Epithelial cell of prostate (primary cell): ENCODE measurements at regions not wholly inside any gene's neighbourhood (a gene's known extent, or its start where the extent isn't known, plus 50 kb on each side); places are given as distances from the start of the nearest gene placed in this dataset.

Experiments used
- DNase-seq: peaks from one replicate; pipeline ENCODE4 v3.0.0-alpha.2; 2011; ENCODE audit warnings: low read depth, low spot score
- H3K27ac ChIP-seq: fragments of 450-650 bp; 2 replicates; pipeline ENCODE4 v1.5.1; 2017; ENCODE audit warnings: mild to moderate bottlenecking

- DNase-seq, result no peak
Observed at GRCh38 chr4:62940229-62940628, 1469.0 kb downstream of the TECRL start.

DNA sequence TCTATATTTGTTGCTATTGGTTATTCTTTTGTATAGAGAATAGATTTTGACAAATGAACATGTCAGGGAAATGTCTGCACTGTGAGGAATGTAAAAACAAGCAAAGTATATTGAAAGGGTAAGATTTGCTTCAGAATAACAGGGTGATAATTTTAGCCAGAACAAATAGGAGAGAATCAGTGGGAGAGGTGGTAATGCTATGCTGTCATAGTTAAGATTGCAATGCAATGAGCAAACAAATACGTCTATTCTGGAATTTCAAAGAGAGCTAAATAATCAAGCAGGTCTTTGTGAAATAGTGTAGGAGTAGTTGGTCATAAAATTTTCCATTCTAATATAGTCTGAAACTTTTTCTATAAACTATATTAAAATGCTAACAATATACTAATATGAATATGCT, 1478.4 kb downstream of the TECRL start:
- no peak for DNase-seq
- H3K27ac ChIP-seq, result no peak overlapping the region

More at GRCh38 chr4:62940229-62940628, 1469.0 kb downstream of the TECRL start:
- no peak overlapping the region for H3K27ac ChIP-seq

DNA sequence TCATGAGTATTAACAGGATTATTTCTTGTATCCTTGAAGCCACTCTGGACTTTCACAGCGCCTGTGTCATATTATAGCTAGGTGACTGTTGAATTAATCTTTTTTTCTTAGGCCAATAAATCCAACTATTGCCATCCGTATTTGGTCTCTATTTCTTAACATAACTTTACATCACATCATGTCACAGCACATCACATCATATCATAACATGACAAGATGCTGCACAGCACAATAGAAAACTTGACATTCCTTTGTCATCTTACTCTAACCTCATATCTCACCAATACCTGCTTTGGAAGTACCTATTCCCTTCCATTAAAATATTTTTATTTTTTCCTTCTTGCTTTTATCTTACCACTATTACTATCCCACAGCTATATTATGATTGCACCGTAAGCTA, 1480.8 kb downstream of the TECRL start:
- no peak overlapping the region for H3K27ac ChIP-seq
- DNase-seq, result no peak

DNA sequence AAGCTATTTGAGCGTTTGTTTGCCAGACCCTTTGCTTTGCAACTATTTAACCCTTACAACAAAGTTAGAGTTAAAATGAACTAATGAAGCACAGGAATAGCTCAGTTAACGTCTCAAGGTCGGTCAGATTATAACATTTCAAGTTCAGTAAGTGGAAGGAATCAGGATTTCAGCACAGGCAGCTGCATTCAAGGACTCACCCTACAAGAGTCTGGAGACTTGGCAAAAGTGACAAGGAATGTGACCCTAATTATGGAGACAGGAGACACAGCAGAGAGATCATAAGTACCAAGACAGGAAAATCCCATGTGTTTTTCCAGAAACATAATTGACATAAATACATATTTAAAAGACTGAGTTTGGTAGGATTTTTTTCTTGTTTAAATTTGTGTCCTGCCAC, 1481.7 kb downstream of the TECRL start:
- no peak overlapping the region for H3K27ac ChIP-seq
- DNase-seq, result no peak

DNA sequence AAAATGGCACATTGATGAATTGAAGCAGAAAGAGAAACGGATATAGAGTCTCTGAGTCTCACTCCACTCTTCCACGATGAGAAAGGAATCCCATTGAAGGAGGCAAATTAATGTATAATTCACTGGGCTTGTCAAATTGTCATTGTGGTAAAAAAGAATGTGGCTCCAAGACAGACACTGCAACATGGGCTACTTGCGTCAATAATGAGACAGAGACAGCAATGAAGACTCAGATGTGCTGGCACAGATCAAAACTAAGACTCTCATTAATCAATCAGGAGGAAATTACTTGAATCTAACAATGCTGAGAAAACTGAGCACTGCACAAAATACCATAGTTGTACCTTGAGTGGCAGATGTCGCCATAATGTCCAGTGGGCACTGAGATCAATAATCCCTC, 1485.5 kb downstream of the TECRL start:
- no peak for DNase-seq
- no peak overlapping the region for H3K27ac ChIP-seq

DNA sequence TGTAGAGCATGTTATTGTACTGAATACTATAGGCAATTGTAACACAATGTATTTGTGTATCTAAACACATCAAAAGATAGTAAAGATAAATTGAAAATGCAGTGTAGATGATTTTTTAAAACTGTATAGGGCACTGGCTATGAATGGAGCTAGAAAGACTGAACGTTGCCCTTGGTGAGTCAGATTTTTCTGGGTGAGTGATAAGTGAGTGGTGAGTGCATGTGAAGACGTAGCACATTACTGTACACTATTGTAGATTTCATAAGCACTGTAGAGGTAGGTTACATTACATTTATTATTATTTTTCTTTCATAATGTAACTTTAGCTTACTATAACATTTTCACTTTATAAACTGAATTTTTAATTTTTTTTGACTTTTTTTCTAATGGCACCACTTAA, 1491.6 kb downstream of the TECRL start:
- no peak overlapping the region for H3K27ac ChIP-seq
- no peak for DNase-seq

DNA sequence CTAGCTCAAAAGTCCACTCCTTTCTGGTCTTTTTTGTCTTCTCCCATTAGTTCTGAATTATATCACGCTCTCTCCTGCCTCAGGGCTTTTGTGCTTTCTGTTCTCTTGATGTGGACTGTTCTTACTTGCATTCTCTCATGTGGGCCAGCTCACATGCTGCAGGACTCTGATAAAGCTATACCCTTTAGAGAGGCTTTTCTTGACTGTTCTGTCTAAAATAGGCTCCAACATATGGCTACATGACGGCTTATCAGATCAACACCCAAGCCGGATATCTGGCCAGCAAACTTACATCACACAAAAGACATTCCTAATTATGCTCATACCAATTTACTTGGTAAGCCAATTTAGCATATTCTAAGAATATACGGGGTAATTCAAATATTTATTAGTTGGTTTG, 1494.5 kb downstream of the TECRL start:
- no peak for DNase-seq
- no peak overlapping the region for H3K27ac ChIP-seq

GRCh38 chr4:62913065-62913464, 1496.2 kb downstream of the TECRL start:
- no peak overlapping the region for H3K27ac ChIP-seq
- no peak for DNase-seq

DNA sequence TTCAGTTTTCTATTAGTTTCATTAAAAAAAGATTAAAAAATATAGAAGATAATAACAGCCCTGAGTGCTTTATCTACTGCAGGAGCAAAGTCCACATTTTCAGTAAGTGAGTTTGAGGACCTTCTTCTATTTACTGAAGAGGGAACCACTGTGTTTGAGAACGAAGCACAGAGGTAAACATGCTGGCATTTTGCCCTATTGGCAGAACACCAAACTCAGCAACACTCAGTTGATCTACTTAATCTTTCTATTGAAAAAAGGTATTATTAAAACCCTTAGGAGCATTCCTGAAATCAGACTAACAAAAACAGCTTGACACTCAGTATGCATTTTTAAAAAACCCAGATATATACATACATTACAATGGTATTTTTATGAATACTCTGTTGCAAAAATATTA, 1496.7 kb downstream of the TECRL start:
- H3K27ac ChIP-seq, result no peak overlapping the region
- DNase-seq, result no peak

GRCh38 chr4:62909238-62909637, 1500.0 kb downstream of the TECRL start:
- no peak overlapping the region for H3K27ac ChIP-seq
- no peak for DNase-seq

- H3K27ac ChIP-seq, result no peak overlapping the region
- no peak for DNase-seq
Observed at GRCh38 chr4:62901101-62901500, 1508.1 kb downstream of the TECRL start.

DNA sequence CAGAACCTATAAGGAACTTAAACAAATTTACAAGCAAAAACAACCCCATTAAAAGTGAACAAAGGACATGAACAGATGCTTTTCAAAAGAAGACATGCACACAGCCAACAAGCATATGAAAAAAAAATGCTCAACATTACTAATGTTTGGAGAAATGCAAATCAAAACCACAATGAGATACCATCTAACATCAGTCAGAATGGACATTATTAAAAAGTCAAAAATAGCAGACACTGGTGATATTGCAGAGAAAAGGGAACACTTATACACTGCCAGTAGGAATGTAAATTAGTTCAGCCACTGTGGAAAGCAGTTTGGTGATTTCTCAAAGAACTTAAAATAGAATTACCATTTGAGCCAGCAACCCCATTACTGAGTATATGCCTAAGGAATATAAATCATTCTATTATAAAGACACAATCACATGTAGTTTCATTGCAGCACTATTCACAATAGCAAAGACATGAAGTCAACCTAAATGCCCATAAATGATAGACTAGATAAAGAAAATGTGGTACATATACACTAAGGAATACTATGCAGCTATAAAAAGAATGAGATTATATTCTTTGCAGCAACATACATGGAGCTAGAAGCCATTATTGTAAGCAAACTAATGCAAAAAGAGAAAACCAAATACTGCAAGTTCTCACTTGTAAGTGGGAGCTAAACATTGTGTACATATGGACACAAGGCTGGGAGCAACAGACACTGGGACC, 1509.4 kb downstream of the TECRL start:
- DNase-seq, result no peak

GRCh38 chr4:62898115-62898514, 1511.1 kb downstream of the TECRL start:
- DNase-seq, result no peak
- no peak overlapping the region for H3K27ac ChIP-seq

More for the DNA sequence above, 1509.4 kb downstream of the TECRL start:
- no peak overlapping the region for H3K27ac ChIP-seq

DNA sequence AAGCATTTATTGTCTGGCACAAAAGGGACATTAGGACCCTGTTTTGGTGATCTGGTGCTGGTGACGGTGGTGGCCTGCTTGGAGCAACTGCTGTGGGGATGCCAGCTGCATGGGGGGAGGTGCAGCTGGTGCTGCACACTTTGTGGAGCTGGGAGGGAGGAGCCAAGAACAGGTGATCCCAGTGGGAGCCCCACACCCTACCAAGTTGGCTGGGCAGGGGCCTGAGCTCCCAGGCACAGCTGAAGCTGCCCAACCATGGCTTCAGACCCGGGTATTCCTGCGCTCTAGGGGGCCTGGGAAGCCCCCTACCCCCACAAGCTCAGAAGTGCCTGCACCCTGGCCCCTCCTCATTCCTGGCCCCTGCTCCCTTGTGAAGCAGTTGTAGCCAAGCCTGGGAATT, 1512.5 kb downstream of the TECRL start:
- no peak for DNase-seq
- H3K27ac ChIP-seq, result no peak overlapping the region

GRCh38 chr4:62881901-62882300, 1527.3 kb downstream of the TECRL start:
- H3K27ac ChIP-seq, result no peak overlapping the region
- no peak for DNase-seq

DNA sequence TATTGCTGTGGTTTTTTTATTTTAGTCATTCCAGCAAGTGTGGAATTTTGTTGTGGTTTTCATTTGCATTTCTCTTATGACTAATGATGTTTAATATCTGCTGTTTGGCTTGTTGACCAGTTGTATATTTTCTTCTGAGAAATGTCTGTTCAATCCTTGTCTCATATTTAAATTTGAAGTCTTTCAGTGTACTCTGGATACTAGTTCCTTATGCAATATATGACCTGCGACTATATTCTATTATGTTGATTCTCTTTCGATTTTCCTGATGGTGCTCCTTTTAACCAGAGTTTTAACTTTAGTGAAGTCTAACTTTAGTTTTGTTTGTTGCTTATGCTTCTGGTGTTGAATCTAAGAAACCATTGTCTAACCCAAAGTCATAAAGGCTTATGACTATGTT, 1528.0 kb downstream of the TECRL start:
- no peak for DNase-seq
- H3K27ac ChIP-seq, result no peak overlapping the region

- H3K27ac ChIP-seq, result no peak overlapping the region
- DNase-seq, result no peak
Observed at GRCh38 chr4:62872856-62873255, 1536.4 kb downstream of the TECRL start.

DNA sequence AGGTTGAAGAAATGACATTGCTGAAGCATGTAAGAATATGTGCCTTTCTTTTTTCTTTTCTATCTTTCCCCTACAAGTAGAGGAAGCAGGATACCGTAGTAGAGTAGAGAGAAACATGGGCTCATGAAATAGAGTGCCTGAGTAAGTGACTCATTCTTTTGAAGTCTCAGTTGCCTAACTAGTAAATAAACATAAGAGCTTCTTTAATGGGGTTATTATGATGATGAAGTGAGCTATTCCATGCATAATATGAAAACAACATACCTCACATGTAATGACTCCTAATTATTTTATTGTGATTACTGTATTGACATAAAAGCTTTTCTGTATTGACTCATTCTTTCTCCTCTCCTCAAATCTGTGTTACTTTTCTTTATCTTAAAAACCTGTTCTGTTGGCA, 1538.2 kb downstream of the TECRL start:
- DNase-seq, result no peak
- no peak overlapping the region for H3K27ac ChIP-seq

GRCh38 chr4:62870451-62870850, 1538.8 kb downstream of the TECRL start:
- no peak overlapping the region for H3K27ac ChIP-seq
- no peak for DNase-seq

DNA sequence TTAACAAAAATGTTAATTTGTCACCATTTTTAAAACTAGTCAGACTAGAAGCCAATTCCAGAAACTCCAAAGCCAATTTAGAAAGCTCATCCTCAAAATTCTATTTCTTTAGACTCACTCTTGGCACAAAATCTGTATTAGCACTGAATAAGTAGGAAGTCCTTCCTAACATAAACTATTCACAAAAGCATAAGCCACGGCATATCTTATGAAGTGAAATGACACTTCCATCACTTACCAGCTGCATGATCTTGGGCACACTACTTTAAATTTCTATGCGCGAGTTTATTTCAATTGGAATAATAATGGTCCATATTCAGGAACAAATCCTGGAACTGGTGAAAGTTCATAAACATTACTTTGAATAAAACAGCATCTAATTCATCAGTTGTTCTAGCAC, 1544.0 kb downstream of the TECRL start:
- DNase-seq, result no peak
- no peak overlapping the region for H3K27ac ChIP-seq

DNA sequence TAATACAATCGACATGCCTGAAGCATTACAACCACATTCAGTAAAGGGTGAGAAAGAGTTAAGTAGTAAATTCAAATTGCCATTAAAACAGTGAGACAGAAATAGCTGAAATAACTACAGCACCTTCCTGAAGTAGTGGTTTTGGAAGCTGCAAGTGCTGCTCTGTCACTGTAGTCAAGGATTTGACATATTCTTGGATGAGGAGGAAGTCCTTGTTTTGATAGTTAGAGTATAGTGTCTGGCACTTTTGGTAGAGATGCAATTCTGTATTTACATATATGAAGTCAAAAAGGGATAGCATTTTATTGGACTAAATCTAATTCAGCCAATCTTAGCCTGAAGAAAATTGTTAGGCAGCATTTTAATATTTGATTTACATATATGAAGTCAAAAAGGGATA, 1559.6 kb downstream of the TECRL start:
- no peak for DNase-seq

DNA sequence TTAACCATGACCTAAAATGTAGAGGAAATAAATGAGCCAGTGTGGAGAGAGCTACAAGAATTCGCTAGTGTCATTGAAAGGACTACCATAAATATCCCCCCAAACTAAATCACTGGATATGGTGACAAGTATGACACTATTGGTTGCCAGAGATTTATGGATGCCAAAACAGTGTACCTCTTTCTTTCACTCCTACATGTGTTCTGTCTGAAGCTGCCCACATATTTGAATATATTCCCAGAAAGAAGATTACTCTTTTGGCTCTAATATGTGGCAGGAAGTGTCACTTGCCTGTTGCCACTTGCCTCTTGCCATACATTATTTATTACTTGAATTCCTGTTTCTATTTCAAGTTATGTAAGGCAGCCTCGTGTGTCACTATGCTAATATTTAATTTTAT, 1573.6 kb downstream of the TECRL start:
- no peak for DNase-seq
- H3K27ac ChIP-seq, result no peak overlapping the region

More for the DNA sequence above, 1559.6 kb downstream of the TECRL start:
- no peak overlapping the region for H3K27ac ChIP-seq

DNA sequence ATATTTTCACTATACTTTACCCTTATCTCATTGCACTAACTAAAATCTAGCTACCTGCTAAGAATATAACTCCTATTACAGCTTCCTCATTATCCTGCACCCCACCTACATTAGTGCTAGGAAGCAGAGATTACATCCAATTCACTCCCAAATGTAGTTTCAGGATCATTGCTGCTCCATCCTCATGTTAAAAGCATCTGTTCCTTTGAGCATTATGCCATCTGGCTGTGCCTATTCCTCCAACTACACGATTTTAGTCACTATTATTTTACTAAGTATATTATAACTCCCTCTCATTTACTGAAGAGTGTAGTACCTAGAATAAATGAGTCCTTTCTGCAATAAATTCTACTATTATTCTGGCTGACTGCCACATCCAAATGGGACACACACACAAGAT, 1586.9 kb downstream of the TECRL start:
- no peak overlapping the region for H3K27ac ChIP-seq
- no peak for DNase-seq
